ENCODE measurements at regions not wholly inside any gene's neighbourhood (a gene's known extent, or its start where the extent isn't known, plus 50 kb on each side); places are given as distances from the start of the nearest gene placed in this dataset.

DNA sequence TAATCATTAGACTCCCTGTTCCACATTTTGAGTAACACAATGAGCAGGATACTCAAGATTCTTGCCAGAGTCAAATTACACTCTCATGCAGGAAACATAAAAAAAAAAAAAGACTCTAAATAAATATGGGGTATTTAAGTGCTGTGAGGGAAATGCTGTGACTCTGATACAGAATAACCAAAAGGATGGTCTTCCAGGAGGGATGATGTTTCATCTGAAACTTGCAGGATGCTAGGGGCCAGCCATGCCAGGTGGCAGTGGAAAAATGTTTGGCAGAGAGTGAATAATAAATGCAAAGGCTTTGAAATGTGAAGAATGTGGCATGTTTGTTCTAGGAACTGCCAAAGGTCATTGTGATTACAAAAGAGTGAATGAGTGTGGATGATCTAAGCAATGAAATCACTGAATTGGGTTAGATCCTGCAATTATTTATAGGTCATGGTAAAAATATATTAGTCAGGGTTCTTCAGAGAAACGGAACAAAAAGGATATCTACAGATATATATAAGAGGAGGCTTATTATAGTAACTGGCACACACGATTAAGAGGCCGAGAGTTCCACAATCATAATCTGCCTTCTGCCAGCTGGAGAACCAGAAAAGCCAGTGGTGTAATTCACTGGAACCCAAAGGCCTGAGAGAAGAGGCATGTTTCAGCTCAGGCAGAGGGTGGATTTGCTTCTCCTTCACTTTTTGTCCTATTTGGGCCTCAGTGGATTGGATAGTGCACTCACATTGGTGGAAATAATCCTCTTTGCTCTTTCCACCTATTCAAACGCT, 1832.8 kb upstream of the MIR17HG start (continued):
- TF ChIP-seq, protein P1, sequence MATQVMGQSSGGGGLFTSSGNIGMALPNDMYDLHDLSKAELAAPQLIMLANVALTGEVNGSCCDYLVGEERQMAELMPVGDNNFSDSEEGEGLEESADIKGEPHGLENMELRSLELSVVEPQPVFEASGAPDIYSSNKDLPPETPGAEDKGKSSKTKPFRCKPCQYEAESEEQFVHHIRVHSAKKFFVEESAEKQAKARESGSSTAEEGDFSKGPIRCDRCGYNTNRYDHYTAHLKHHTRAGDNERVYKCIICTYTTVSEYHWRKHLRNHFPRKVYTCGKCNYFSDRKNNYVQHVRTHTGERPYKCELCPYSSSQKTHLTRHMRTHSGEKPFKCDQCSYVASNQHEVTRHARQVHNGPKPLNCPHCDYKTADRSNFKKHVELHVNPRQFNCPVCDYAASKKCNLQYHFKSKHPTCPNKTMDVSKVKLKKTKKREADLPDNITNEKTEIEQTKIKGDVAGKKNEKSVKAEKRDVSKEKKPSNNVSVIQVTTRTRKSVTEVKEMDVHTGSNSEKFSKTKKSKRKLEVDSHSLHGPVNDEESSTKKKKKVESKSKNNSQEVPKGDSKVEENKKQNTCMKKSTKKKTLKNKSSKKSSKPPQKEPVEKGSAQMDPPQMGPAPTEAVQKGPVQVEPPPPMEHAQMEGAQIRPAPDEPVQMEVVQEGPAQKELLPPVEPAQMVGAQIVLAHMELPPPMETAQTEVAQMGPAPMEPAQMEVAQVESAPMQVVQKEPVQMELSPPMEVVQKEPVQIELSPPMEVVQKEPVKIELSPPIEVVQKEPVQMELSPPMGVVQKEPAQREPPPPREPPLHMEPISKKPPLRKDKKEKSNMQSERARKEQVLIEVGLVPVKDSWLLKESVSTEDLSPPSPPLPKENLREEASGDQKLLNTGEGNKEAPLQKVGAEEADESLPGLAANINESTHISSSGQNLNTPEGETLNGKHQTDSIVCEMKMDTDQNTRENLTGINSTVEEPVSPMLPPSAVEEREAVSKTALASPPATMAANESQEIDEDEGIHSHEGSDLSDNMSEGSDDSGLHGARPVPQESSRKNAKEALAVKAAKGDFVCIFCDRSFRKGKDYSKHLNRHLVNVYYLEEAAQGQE (IDR thresholded peaks at IDR 0.05) = no peak
- TF ChIP-seq FOSL2 (IDR thresholded peaks at IDR 0.05) (peak; percentile 47; the same call in 1 of the 2 replicates), FOSL2 (CRISPR knock-in tag; IDR thresholded peaks at IDR 0.05) (peak; percentile 77), RAD21 (conservative IDR thresholded peaks at IDR 0.05 in 1 of 2, IDR thresholded peaks at IDR 0.05 in 1 of 2) (peak in 1 of 2 experiments; percentile 53; a peak in 3 of 5 replicates), MYC (IDR thresholded peaks at IDR 0.05; ENCODE audit: borderline replicate concordance, low read length) (no peak)

DNA sequence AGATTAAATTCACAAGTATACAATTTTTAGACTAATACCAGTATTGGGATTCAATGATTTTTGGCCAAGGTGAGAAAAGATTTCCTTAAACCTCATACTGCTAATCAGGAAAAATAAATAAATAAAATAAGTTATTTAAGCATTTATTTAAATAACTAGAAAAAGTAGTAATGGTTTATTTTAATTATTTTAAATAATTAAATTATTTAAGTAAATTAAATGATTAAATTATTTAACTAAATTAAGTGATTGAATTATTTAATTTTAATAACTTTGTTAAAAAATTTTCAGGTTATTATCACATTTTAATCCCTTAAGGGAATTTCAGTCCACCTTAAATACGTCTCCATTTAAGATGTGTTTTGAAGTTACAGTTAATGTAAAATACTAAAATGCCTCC, 1831.5 kb upstream of the MIR17HG start:
- ATAC-seq = no peak
- 94% methylated on average over 1 of the region's 1 CpG for WGBS (ENCODE audit: missing lambda C conversion rate)
- Histone ChIP-seq H3K4me2 (no peak overlapping the region), H3K27ac (peak overlapping the region; percentile 68 to 86; a peak in 3 of 6 replicates), H3K4me1 (peaks cover 31% of the 10 kb centered on the region), H3K4me3 (no peak overlapping the region), H3K9me3 (no peaks in the 10 kb centered on the region)
- TF ChIP-seq CBX8 (IDR thresholded peaks at IDR 0.05) (no peak), MAZ (IDR thresholded peaks at IDR 0.05; ENCODE audit: borderline replicate concordance, low read depth, low read length) (no peak), TP53 (CRISPR knock-in tag; IDR thresholded peaks at IDR 0.05) (no peak), POLR2AphosphoS2 (conservative IDR thresholded peaks at IDR 0.05; ENCODE audit: low read length) (no peak), FOSB (CRISPR knock-in tag; IDR thresholded peaks at IDR 0.05) (no peak), MYC (IDR thresholded peaks at IDR 0.05; ENCODE audit: borderline replicate concordance, low read length) (no peak), HDAC2 (IDR thresholded peaks at IDR 0.05) (no peak), FOXS1 (CRISPR knock-in tag; IDR thresholded peaks at IDR 0.05) (no peak)
- TF ChIP-seq, protein P2, sequence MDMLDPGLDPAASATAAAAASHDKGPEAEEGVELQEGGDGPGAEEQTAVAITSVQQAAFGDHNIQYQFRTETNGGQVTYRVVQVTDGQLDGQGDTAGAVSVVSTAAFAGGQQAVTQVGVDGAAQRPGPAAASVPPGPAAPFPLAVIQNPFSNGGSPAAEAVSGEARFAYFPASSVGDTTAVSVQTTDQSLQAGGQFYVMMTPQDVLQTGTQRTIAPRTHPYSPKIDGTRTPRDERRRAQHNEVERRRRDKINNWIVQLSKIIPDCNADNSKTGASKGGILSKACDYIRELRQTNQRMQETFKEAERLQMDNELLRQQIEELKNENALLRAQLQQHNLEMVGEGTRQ (IDR thresholded peaks at IDR 0.05) = no peak
- TF ChIP-seq, protein P3, sequence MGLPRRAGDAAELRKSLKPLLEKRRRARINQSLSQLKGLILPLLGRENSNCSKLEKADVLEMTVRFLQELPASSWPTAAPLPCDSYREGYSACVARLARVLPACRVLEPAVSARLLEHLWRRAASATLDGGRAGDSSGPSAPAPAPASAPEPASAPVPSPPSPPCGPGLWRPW (IDR thresholded peaks at IDR 0.05) = no peak
- TF ChIP-seq, protein P4, sequence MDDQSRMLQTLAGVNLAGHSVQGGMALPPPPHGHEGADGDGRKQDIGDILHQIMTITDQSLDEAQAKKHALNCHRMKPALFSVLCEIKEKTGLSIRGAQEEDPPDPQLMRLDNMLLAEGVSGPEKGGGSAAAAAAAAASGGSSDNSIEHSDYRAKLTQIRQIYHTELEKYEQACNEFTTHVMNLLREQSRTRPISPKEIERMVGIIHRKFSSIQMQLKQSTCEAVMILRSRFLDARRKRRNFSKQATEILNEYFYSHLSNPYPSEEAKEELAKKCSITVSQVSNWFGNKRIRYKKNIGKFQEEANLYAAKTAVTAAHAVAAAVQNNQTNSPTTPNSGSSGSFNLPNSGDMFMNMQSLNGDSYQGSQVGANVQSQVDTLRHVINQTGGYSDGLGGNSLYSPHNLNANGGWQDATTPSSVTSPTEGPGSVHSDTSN (IDR thresholded peaks at IDR 0.05) = no peak
- DNase-seq (ENCODE audit: low read depth in 1 of 2, low spot score in 1 of 2) = no peak
- ChIA-PET POLR2A (no interaction called here), CTCF (no interaction called here)
- no peak for FAIRE-seq

DNA sequence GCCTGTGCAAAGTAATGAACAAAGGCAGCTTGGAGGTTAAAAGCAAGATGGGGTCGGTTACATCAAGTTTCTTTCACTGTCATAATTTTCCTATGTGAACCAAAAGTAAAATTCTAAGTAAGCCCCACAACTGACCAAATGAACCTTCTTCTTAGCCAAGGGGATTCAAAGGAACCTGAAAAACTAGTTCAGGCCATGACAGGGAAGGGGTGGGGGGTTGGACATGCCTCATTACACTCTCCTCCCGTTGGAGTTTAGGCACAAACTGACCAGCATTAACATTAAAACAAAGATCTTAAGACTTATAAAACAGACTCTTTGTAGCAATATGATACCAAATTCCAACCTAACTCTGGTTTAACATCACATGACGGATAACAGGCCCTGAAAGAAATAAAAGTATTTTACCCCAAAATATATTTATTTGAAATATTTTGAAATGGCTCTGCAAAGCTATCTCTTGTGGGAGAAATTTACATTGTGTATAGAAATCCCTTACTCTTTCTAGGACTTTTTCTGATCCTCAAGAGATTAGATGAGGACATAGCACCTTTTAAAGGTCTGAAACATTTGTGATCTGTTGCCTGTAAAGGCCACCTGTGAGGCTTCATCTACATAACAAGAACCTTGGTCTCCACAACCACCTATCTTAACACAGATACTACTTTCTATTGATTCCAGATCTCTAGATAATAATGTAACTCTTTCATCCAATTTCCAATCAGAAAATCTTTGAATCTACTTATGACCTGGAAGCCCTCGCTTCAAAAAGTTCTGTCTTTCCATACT, 1829.0 kb upstream of the MIR17HG start:
- no peak for DNase-seq (ENCODE audit: low read depth in 1 of 2, low spot score in 1 of 2)
- ChIA-PET POLR2A (no interaction called here), CTCF (no interaction called here)
- Histone ChIP-seq H3K4me1 (peaks cover 25% of the 10 kb centered on the region), H3K9me3 (no peaks in the 10 kb centered on the region), H3K4me2 (no peak overlapping the region), H3K4me3 (no peak overlapping the region), H3K27ac (0 out of 6 replicates have a peak overlapping the region, but pooled peaks of 1 of the 2 experiments have one; percentile 33)
- WGBS (ENCODE audit: missing lambda C conversion rate) = 85% methylated on average over 4 of the region's 4 CpGs
- no peak for FAIRE-seq
- no peak for ATAC-seq
- TF ChIP-seq CHD2 (IDR thresholded peaks at IDR 0.05; ENCODE audit: low read length, partially characterized antibody) = no peak
- TF ChIP-seq RARB (CRISPR knock-in tag; IDR thresholded peaks at IDR 0.05) = no peak
- no peak for TF ChIP-seq FOSL2 (IDR thresholded peaks at IDR 0.05)
- TF ChIP-seq FOSL2 (CRISPR knock-in tag; IDR thresholded peaks at IDR 0.05) = no peak
- TF ChIP-seq, protein P5, sequence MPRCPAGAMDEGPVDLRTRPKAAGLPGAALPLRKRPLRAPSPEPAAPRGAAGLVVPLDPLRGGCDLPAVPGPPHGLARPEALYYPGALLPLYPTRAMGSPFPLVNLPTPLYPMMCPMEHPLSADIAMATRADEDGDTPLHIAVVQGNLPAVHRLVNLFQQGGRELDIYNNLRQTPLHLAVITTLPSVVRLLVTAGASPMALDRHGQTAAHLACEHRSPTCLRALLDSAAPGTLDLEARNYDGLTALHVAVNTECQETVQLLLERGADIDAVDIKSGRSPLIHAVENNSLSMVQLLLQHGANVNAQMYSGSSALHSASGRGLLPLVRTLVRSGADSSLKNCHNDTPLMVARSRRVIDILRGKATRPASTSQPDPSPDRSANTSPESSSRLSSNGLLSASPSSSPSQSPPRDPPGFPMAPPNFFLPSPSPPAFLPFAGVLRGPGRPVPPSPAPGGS (IDR thresholded peaks at IDR 0.05) = no peak
- no peak for TF ChIP-seq HOXB5 (CRISPR knock-in tag; IDR thresholded peaks at IDR 0.05)
- TF ChIP-seq JUNB (IDR thresholded peaks at IDR 0.05) = no peak
- TF ChIP-seq, protein P6, sequence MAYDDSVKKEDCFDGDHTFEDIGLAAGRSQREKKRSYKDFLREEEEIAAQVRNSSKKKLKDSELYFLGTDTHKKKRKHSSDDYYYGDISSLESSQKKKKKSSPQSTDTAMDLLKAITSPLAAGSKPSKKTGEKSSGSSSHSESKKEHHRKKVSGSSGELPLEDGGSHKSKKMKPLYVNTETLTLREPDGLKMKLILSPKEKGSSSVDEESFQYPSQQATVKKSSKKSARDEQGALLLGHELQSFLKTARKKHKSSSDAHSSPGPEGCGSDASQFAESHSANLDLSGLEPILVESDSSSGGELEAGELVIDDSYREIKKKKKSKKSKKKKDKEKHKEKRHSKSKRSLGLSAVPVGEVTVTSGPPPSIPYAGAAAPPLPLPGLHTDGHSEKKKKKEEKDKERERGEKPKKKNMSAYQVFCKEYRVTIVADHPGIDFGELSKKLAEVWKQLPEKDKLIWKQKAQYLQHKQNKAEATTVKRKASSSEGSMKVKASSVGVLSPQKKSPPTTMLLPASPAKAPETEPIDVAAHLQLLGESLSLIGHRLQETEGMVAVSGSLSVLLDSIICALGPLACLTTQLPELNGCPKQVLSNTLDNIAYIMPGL (CRISPR knock-in tag; IDR thresholded peaks at IDR 0.05; ENCODE audit: borderline replicate concordance) = no peak
- TF ChIP-seq TFCP2L1 (CRISPR knock-in tag; IDR thresholded peaks at IDR 0.05) = no peak
- no peak for TF ChIP-seq HDAC2 (IDR thresholded peaks at IDR 0.05)
- TF ChIP-seq SREBF2 (IDR thresholded peaks at IDR 0.05) = no peak
- TF ChIP-seq HOXA7 (CRISPR knock-in tag; IDR thresholded peaks at IDR 0.05) = no peak
